ENCODE measurements at regions not wholly inside any gene's neighbourhood (a gene's known extent, or its start where the extent isn't known, plus 50 kb on each side); places are given as distances from the start of the nearest gene placed in this dataset.

- Histone ChIP-seq H3K4me3 (no peak overlapping the region), H3K9me3 (no peaks in the 10 kb centered on the region), H3K27me3 (no peaks in the 10 kb centered on the region), H3K36me3 (no peaks in the 10 kb centered on the region), H3K4me1 (no peaks in the 10 kb centered on the region), H3K27ac (no peak overlapping the region)
- DNase-seq (no peak), ATAC-seq (ENCODE audit: low FRiP score in 2 of 2) (no peak)
- TF ChIP-seq CTCF (IDR thresholded peaks at IDR 0.05) (no peak), EP300 (IDR thresholded peaks at IDR 0.05) (no peak), POLR2AphosphoS5 (IDR thresholded peaks at IDR 0.05) (no peak), POLR2A (IDR thresholded peaks at IDR 0.05) (no peak)
- WGBS, 2 donors, result 41 to 58% methylated on average over 2 of the region's 2 CpGs
Measured at GRCh38 chr1:106749491-106749890, 307.0 kb upstream of the PRMT6 start.

- ATAC-seq (ENCODE audit: low FRiP score in 2 of 2), result no peak
- no peak for DNase-seq
- Histone ChIP-seq H3K27me3 (no peaks in the 10 kb centered on the region), H3K27ac (no peak overlapping the region), H3K36me3 (no peaks in the 10 kb centered on the region), H3K9me3 (no peaks in the 10 kb centered on the region), H3K4me3 (no peak overlapping the region), H3K4me1 (no peaks in the 10 kb centered on the region)
- 60 to 83% methylated on average over 1 of the region's 1 CpG for WGBS, 2 donors
- TF ChIP-seq POLR2AphosphoS5 (IDR thresholded peaks at IDR 0.05) (no peak), POLR2A (IDR thresholded peaks at IDR 0.05) (no peak), CTCF (IDR thresholded peaks at IDR 0.05) (no peak), EP300 (IDR thresholded peaks at IDR 0.05) (no peak)
Measured at GRCh38 chr1:106749906-106750305, 306.6 kb upstream of the PRMT6 start.

GRCh38 chr1:106751002-106751401 lies 305.5 kb upstream of the PRMT6 start:
- no peak overlapping the region for H3K27ac ChIP-seq
- H3K4me3 ChIP-seq, result no peak overlapping the region
- DNase-seq, result no peak
- H3K9me3 ChIP-seq, result no peaks in the 10 kb centered on the region
- ATAC-seq (ENCODE audit: low FRiP score in 2 of 2), result no peak
- no peak for TF ChIP-seq POLR2A (IDR thresholded peaks at IDR 0.05)
- TF ChIP-seq EP300 (IDR thresholded peaks at IDR 0.05), result no peak
- TF ChIP-seq POLR2AphosphoS5 (IDR thresholded peaks at IDR 0.05), result no peak
- no peak for TF ChIP-seq CTCF (IDR thresholded peaks at IDR 0.05)
- H3K4me1 ChIP-seq, result no peaks in the 10 kb centered on the region
- no peaks in the 10 kb centered on the region for H3K36me3 ChIP-seq
- H3K27me3 ChIP-seq, result no peaks in the 10 kb centered on the region
- 57 to 73% methylated on average over 2 of the region's 2 CpGs for WGBS, 2 donors

GRCh38 chr1:106753066-106753465 lies 303.4 kb upstream of the PRMT6 start:
- H3K27ac ChIP-seq, result no peak overlapping the region
- no peaks in the 10 kb centered on the region for H3K27me3 ChIP-seq
- DNase-seq (no peak), ATAC-seq (ENCODE audit: low FRiP score in 2 of 2) (no peak)
- TF ChIP-seq CTCF (IDR thresholded peaks at IDR 0.05), result no peak
- no peak for TF ChIP-seq POLR2A (IDR thresholded peaks at IDR 0.05)
- TF ChIP-seq POLR2AphosphoS5 (IDR thresholded peaks at IDR 0.05), result no peak
- no peak for TF ChIP-seq EP300 (IDR thresholded peaks at IDR 0.05)
- H3K9me3 ChIP-seq, result no peaks in the 10 kb centered on the region
- H3K36me3 ChIP-seq, result no peaks in the 10 kb centered on the region
- H3K4me1 ChIP-seq, result no peaks in the 10 kb centered on the region
- H3K4me3 ChIP-seq, result no peak overlapping the region
- 69 to 81% methylated on average over 1 of the region's 1 CpG for WGBS, 2 donors

GRCh38 chr1:106754957-106755356 lies 301.5 kb upstream of the PRMT6 start:
- H3K36me3 ChIP-seq, result no peaks in the 10 kb centered on the region
- no peak overlapping the region for H3K27ac ChIP-seq
- 54 to 55% methylated on average over 1 of the region's 1 CpG for WGBS, 2 donors
- no peak for TF ChIP-seq CTCF (IDR thresholded peaks at IDR 0.05)
- TF ChIP-seq POLR2A (IDR thresholded peaks at IDR 0.05), result no peak
- no peak for TF ChIP-seq POLR2AphosphoS5 (IDR thresholded peaks at IDR 0.05)
- no peak for TF ChIP-seq EP300 (IDR thresholded peaks at IDR 0.05)
- no peaks in the 10 kb centered on the region for H3K9me3 ChIP-seq
- no peak for ATAC-seq (ENCODE audit: low FRiP score in 2 of 2)
- H3K4me3 ChIP-seq, result no peak overlapping the region
- no peak for DNase-seq
- no peaks in the 10 kb centered on the region for H3K27me3 ChIP-seq
- H3K4me1 ChIP-seq, result no peaks in the 10 kb centered on the region
